Stimulated activated CD4-positive, alpha-beta T cell treated with anti-CD3 and anti-CD28 coated beads, Interleukin-1b, Interleukin-23, amount 100 ng/mL, for 4 hours (primary cell): ENCODE measurements at regions not wholly inside any gene's neighbourhood (a gene's known extent, or its start where the extent isn't known, plus 50 kb on each side); places are given as distances from the start of the nearest gene placed in this dataset.
"Not testable (repeated sequence)": the region's sequence is repeated elsewhere in the genome, so short reads cannot be mapped to it uniquely, and the experiment has no call there.

ENCODE experiments used
- DNase-seq, 2 donors: peaks; one replicate each; pipeline ENCODE4 v3.0.0-alpha.2; 2020; ENCODE audit warnings: low read depth in 2 of 2

- no peak for DNase-seq
These were observed 75.7 kb downstream of the C18orf54 start for GRCh38 chr18:54433368-54433767.

- no peak for DNase-seq
These were observed 76.2 kb downstream of the C18orf54 start for GRCh38 chr18:54433857-54434256.

- DNase-seq = no peak
These were observed 76.7 kb downstream of the C18orf54 start for GRCh38 chr18:54434453-54434852.

DNA sequence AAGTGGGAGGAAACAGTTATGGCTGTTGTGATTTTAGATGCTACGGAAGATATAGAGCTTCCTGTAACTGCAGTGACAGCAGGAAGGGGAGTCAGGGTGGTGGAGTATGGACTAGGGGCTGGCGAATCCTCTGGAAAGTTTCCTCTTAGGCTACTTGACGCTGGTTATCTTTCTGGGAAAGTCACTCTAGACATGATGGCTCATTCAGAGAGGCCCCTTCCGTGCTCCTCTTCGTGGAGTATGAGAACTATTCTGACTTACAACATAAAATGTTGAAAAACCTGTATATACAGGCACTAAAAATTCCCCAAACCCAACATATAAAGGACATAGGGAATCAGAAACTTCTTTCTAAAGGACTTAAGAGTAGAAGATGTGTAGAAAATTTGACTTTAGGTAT, 78.8 kb downstream of the C18orf54 start:
- no peak for DNase-seq

GRCh38 chr18:54440292-54440691, 82.6 kb downstream of the C18orf54 start:
- no peak for DNase-seq

- peak in 1 of 2 donors; percentile 2 for DNase-seq
These were observed 86.7 kb downstream of the C18orf54 start for GRCh38 chr18:54444319-54444914.

- DNase-seq = no peak
These were observed 96.3 kb downstream of the C18orf54 start for GRCh38 chr18:54453996-54454395.

- no peak for DNase-seq
These were observed 107.8 kb downstream of the C18orf54 start for GRCh38 chr18:54465502-54465901.

GRCh38 chr18:54466248-54467005, 108.7 kb downstream of the C18orf54 start:
- DNase-seq = no peak

DNA sequence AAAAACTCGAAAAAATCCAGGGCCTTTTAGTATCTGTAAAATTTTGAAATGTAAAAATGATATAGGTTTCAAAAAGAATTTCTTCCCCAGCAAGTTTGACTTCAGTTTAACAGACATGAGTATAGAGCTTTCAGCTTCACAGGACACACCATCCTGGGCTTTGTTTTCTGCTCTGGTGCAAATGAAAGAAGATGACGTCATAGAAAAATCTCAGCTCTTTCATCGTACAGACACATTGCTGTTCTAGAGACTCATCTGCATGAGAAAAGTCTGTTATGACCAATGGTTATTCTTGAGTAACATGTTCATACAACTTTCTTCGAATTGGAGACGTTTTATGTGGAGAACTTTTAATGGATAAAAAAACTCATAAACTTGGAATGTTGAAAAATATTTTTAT, 111.7 kb upstream of the DYNAP start:
- DNase-seq = no peak

- no peak for DNase-seq
These were observed 110.4 kb upstream of the DYNAP start for GRCh38 chr18:54480616-54481015.

GRCh38 chr18:54502451-54502850, 88.6 kb upstream of the DYNAP start:
- not testable (repeated sequence) for DNase-seq

DNA sequence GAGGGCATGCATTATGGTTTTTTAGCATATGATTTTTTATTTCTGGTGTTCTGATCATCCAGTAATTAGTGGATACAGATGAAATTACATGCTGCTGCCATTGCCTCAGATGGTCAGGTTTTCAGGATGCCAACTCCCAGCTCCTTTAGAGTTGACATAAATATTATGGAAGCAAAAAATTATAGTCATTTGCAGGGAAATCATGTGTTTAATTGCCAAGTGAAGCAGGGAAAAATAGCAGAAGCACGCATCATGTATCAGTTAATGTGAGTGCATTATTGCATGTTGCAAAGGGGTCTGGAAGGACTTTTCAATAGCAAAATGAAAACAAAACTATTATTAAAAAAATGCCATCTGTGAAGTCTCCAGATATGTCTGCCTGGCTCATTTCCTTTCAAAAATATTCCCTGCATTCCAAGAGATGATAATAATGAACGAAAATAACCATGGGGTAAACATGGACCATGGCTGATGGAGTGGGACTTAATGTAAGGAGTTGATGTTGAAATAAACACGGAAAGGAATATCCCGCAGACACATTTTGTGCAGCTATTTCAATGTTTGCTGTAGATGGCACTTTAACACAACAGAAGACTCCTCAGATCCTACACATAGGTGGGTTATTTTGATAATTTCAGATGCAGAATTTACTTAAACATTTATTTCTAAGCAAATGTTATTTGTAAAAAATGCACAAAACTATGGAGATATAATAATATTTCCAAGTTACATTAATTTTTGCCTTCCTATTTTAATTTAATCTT, 87.7 kb upstream of the DYNAP start:
- DNase-seq = no peak

GRCh38 chr18:54506516-54507261, 84.4 kb upstream of the DYNAP start:
- DNase-seq = no peak

- DNase-seq = no peak
These were observed 81.3 kb upstream of the DYNAP start for GRCh38 chr18:54509793-54510192.

- no peak for DNase-seq
These were observed 75.9 kb upstream of the DYNAP start for GRCh38 chr18:54515149-54515548.

DNA sequence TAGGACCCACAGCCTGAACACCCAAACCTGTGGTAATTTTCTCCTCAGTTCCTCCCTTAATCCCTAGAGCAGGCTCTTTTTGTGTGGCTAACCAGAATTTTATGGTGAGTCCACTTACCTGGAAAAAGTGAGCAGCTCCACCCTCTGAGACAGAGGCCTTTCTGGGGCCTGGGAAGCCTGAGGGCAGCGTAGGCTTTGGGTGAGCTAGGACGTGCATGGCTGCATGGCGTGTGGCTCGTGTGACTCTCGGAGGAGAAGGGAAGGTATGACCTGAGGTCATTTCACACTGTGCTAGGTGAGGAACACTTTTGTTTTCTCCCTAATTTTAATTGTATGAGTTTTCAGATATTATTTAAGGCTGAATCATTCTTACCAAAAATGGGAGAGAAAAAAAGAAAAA, 73.5 kb upstream of the DYNAP start:
- DNase-seq = no peak

- DNase-seq = no peak
These were observed 69.2 kb upstream of the DYNAP start for GRCh38 chr18:54521846-54522245.

DNA sequence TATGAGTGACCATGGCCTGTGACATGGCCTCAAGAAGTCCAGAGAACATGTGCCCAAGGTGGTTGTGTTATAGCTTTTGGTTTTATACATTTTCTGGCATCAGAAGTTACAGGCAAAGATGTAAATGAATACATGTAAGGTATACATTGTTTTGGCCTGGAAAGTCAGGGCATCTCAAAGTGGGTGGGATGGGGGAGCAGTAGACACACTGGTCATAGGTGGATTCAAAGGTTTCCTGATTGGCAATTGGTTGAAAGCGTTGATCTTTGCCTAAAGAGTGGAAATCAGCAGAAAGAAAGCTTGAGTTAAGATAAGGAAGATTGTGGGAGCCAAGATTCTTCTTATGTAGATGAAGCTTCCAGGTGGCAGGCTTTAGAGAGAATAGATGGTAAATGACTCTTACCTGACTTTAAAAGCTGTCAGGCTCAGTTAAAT, 62.1 kb upstream of the DYNAP start:
- no peak for DNase-seq

DNA sequence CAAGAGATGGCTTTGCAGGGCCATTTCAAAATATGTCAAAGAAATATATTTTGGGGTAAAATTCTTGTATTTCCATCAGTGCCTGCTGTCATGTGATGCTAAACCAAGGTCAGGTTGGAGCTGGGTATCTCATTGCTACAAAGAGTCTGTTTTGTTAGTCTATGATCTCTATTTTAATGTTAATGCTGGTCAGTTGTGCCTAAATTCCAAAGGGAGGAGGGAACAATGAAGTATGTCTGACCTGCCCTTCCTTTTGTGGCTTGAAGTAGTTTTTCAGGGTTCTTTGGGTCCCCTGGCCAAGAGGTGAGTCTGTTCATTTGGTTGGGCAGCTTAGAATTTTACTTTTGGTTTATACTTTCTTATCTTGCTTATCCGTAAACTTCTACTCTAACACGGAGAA, 61.6 kb upstream of the DYNAP start:
- DNase-seq = no peak

- DNase-seq = no peak
These were observed 60.8 kb upstream of the DYNAP start for GRCh38 chr18:54530285-54530684.

GRCh38 chr18:54531402-54532065, 59.5 kb upstream of the DYNAP start:
- no peak for DNase-seq
